HCT116 (cell line): ENCODE measurements at regions not wholly inside any gene's neighbourhood (a gene's known extent, or its start where the extent isn't known, plus 50 kb on each side); places are given as distances from the start of the nearest gene placed in this dataset.

Source experiments
- ATAC-seq: fragments of 200-7000 bp; cut with Tn5 transposase; 2 replicates; pipeline ENCODE4 v1.9.1; 2020; ENCODE audit warnings: mild to moderate bottlenecking, moderate library complexity
- BruUV-seq: library from RNA; stranded (reverse); fragments of 400-500 nt; replicated peaks from 2 replicates; lab custom pipeline; 2021; lab: Mats Ljungman, UMichigan
- CTCF ChIA-PET: fragments of 300-600 bp; sonication (Branson Sonifier 250); formaldehyde crosslinking; loops from one replicate; lab custom pipeline; 2021; ENCODE audit warnings: antibody characterized with exemption; lab: Charles Lee
- POLR2A ChIA-PET: fragments of 300-600, 350-600 bp; sonication (Branson Sonifier 250); formaldehyde crosslinking; loops from one replicate; lab custom pipeline; 2021; ENCODE audit warnings: antibody characterized with exemption; lab: Charles Lee
- RAD21 ChIA-PET, 2 experiments: fragments of 300-600 bp; sonication (Branson Sonifier 250); formaldehyde crosslinking; loops; one replicate each; lab custom pipeline; 2023; ENCODE audit warnings: low total read pairs in 2 of 2; ENCODE audit not compliant: uncharacterized antibody in 2 of 2, unreplicated experiment in 2 of 2, low non-redundant PET in 1 of 2; lab: Charles Lee
- DNase-seq: peaks from one replicate; pipeline ENCODE4 v3.0.0-alpha.2; 2010; ENCODE audit warnings: low read depth, low spot score
- H2AFZ ChIP-seq: fragments of 200-600 bp; shearing (Covaris generic), sonication (generic); 2 replicates; pipeline ENCODE4 v1.6.1; 2017; ENCODE audit warnings: low read depth, mixed run types, mixed read lengths, antibody characterized with exemption, low read length; ENCODE audit not compliant: poor library complexity, severe bottlenecking
- H3K27ac ChIP-seq: 2 replicates; pipeline ENCODE4 v1.5.1; 2012; ENCODE audit warnings: low read depth, low read length
- H3K27me3 ChIP-seq: fragments of 200-600 bp; sonication (generic); 2 replicates; pipeline ENCODE4 v1.6.1; 2016; ENCODE audit warnings: mixed run types, low read length, mixed read lengths; ENCODE audit not compliant: insufficient read depth
- H3K36me3 ChIP-seq, 2 experiments: fragments of 200-500 bp in 1 of 2; fragments of 200-600 bp in 1 of 2; sonication (Bioruptor generic) in 1 of 2; sonication (generic) in 1 of 2; 2 replicates each; pipeline versions ENCODE4 v1.5.1 to v1.6.1; 2014 to 2016; ENCODE audit warnings: low read length in 2 of 2, inconsistent platforms in 1 of 2, mixed read lengths in 1 of 2, mixed run types in 1 of 2; ENCODE audit not compliant: insufficient read depth in 2 of 2, control insufficient read depth in 1 of 2
- H3K4me1 ChIP-seq, 2 experiments: fragments of 200-600 bp in 1 of 2; sonication (generic) in 1 of 2; 2 replicates each; pipeline versions ENCODE4 v1.5.1 to v1.6.1; 2012 to 2017; ENCODE audit warnings: low read length in 2 of 2, inconsistent platforms in 1 of 2, mild to moderate bottlenecking in 1 of 2, mixed read lengths in 1 of 2, mixed run types in 1 of 2, moderate library complexity in 1 of 2; ENCODE audit not compliant: insufficient read depth in 2 of 2, control insufficient read depth in 1 of 2
- H3K4me2 ChIP-seq: fragments of 200-600 bp; sonication (generic); 2 replicates; pipeline ENCODE4 v1.6.1; 2017; ENCODE audit warnings: mixed run types, low read length, mixed read lengths
- H3K4me3 ChIP-seq, 2 experiments: fragments of 200-600 bp in 1 of 2; sonication (generic) in 1 of 2; replicated peaks in 1 of 2; 2 replicates each; pipeline ENCODE4 v1.5.1; 2011 to 2016; ENCODE audit warnings: low read length in 2 of 2, control low read depth in 1 of 2, low read depth in 1 of 2, mild to moderate bottlenecking in 1 of 2, mixed read lengths in 1 of 2, mixed run types in 1 of 2
- H3K79me2 ChIP-seq: fragments of 200-600 bp; sonication (generic); 2 replicates; pipeline ENCODE4 v1.6.1; 2017; ENCODE audit warnings: mild to moderate bottlenecking, mixed run types, low read length, moderate library complexity, mixed read lengths; ENCODE audit not compliant: insufficient read depth
- H3K9ac ChIP-seq: fragments of 200-600 bp; sonication (generic); 2 replicates; pipeline ENCODE4 v1.6.1; 2016; ENCODE audit warnings: low read length, mixed read lengths
- H3K9me2 ChIP-seq: fragments of 200-600 bp; sonication (generic), shearing (Covaris generic); 2 replicates; pipeline ENCODE4 v1.6.1; 2017; ENCODE audit warnings: mixed run types, mild to moderate bottlenecking, moderate library complexity; ENCODE audit not compliant: insufficient read depth
- H3K9me3 ChIP-seq, 2 experiments: fragments of 200-500 bp in 1 of 2; fragments of 200-600 bp in 1 of 2; sonication (Bioruptor generic) in 1 of 2; sonication (generic) in 1 of 2; 2 replicates each; pipeline ENCODE4 v1.6.1; 2014 to 2017; ENCODE audit warnings: low read length in 2 of 2, mixed read lengths in 2 of 2, inconsistent platforms in 1 of 2, low read depth in 1 of 2, mild to moderate bottlenecking in 1 of 2, mixed run types in 1 of 2, moderate library complexity in 1 of 2; ENCODE audit not compliant: control insufficient read depth in 1 of 2, insufficient read depth in 1 of 2
- H4K20me1 ChIP-seq: fragments of 200-600 bp; sonication (generic), shearing (Covaris generic); 2 replicates; pipeline ENCODE4 v1.6.1; 2017; ENCODE audit warnings: mixed run types, mild to moderate bottlenecking, moderate library complexity; ENCODE audit not compliant: insufficient read depth
- CEBPB ChIP-seq: IDR thresholded peaks from 2 replicates; pipeline ENCODE4 v1.6.1; 2012; ENCODE audit warnings: low read depth
- CTCF ChIP-seq, 3 experiments: fragments of 200-600 bp in 1 of 3; sonication (generic) in 1 of 3; IDR thresholded peaks in 2 of 3; conservative IDR thresholded peaks in 1 of 3; 2 replicates each; pipeline ENCODE4 v1.5.1; 2012 to 2017; ENCODE audit warnings: low read depth in 2 of 3, low read length in 2 of 3, antibody characterized with exemption in 1 of 3, borderline replicate concordance in 1 of 3, control low read depth in 1 of 3, mild to moderate bottlenecking in 1 of 3, mixed read lengths in 1 of 3, mixed run types in 1 of 3, moderate library complexity in 1 of 3; ENCODE audit not compliant: insufficient read depth in 1 of 3
- EGR1 ChIP-seq: IDR thresholded peaks from 2 replicates; pipeline ENCODE4 v1.6.1; 2012; ENCODE audit warnings: low read depth
- ELF1 ChIP-seq: IDR thresholded peaks from 2 replicates; pipeline ENCODE4 v1.6.1; 2012; ENCODE audit warnings: low read depth, borderline replicate concordance
- EZH2 ChIP-seq: fragments of 200-600 bp; sonication (generic); IDR thresholded peaks from 2 replicates; pipeline ENCODE4 v1.6.1; 2017; ENCODE audit warnings: antibody characterized with exemption, mixed run types
- FOSL1 ChIP-seq: IDR thresholded peaks from 2 replicates; pipeline ENCODE4 v1.6.1; 2012; ENCODE audit warnings: low read depth
- POLR2AphosphoS5 ChIP-seq: IDR thresholded peaks from 2 replicates; pipeline ENCODE4 v1.6.1; 2011; ENCODE audit warnings: mild to moderate bottlenecking, low read depth, low read length, moderate library complexity
- RAD21 ChIP-seq: IDR thresholded peaks from 2 replicates; pipeline ENCODE4 v1.6.1; 2012; ENCODE audit warnings: low read depth, mild to moderate bottlenecking
- SIN3A ChIP-seq: IDR thresholded peaks from 2 replicates; pipeline ENCODE4 v1.6.1; 2012; ENCODE audit warnings: low read depth
- SP1 ChIP-seq: IDR thresholded peaks from 2 replicates; pipeline ENCODE4 v1.6.1; 2012; ENCODE audit warnings: low read depth
- SRF ChIP-seq: IDR thresholded peaks from 2 replicates; pipeline ENCODE4 v1.6.1; 2012; ENCODE audit warnings: low read depth
- YY1 ChIP-seq: IDR thresholded peaks from 2 replicates; pipeline ENCODE4 v1.6.1; 2011; ENCODE audit warnings: low read length, low read depth, moderate library complexity, mild to moderate bottlenecking; ENCODE audit not compliant: insufficient replicate concordance; ENCODE audit errors: extremely low read depth
- ZFX ChIP-seq: fragments of 450-650 bp; IDR thresholded peaks from 2 replicates; pipeline ENCODE4 v1.6.1; 2017
- ZNF274 ChIP-seq: fragments of 200-500 bp; sonication (Bioruptor generic); IDR thresholded peaks from 2 replicates; pipeline ENCODE4 v1.6.1; 2014; ENCODE audit warnings: mild to moderate bottlenecking, low read depth, low read length, inconsistent platforms
- intact Hi-C: fragments of 100-400 bp; cut with micrococcal nuclease; formaldehyde crosslinking; loops from 2 replicates; pipeline ENCODE4 v1.10.0; 2022
- TF ChIP-seq, protein P1 (sequence below): IDR thresholded peaks from 2 replicates; pipeline ENCODE4 v1.6.1; 2012
- TF ChIP-seq, protein P2 (sequence below): IDR thresholded peaks from 2 replicates; pipeline ENCODE4 v1.6.1; 2012
- TF ChIP-seq, protein P3 (sequence below): IDR thresholded peaks from 2 replicates; pipeline ENCODE4 v1.6.1; 2011; ENCODE audit warnings: mild to moderate bottlenecking, low read length, moderate library complexity; ENCODE audit not compliant: insufficient replicate concordance; ENCODE audit errors: extremely low read depth

DNA sequence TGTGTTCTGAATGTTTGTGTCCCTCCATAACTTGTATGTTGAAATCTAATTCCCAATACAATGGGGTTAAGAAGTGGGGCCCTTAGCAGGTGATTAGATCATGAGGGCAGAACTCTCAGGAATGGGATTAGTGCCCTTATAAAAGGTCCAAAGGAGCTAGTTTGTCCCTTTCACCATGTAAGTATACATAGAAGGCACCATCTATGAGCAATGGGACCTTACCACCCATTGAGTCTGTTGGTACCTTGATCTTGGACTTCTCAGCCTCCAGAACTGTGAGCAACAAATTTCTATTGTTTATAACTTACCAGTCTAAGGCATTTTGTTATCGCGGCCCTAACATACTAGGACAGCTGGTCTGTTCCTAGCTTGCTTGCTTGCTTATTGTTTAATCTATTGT is 106.3 kb downstream of the MYCN start (continued):
- no peak for TF ChIP-seq CTCF (IDR thresholded peaks at IDR 0.05 in 2 of 3, conservative IDR thresholded peaks at IDR 0.05 in 1 of 3; ENCODE audit: borderline replicate concordance in 1 of 3, insufficient read depth in 1 of 3, low read depth in 2 of 3, low read length in 2 of 3)
- no peak for TF ChIP-seq SIN3A
- TF ChIP-seq RAD21, result no peak
- no peak for TF ChIP-seq SP1
- TF ChIP-seq ZFX, result no peak
- TF ChIP-seq CEBPB, result no peak
- TF ChIP-seq, protein P1, sequence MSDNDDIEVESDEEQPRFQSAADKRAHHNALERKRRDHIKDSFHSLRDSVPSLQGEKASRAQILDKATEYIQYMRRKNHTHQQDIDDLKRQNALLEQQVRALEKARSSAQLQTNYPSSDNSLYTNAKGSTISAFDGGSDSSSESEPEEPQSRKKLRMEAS, result no peak

DNA sequence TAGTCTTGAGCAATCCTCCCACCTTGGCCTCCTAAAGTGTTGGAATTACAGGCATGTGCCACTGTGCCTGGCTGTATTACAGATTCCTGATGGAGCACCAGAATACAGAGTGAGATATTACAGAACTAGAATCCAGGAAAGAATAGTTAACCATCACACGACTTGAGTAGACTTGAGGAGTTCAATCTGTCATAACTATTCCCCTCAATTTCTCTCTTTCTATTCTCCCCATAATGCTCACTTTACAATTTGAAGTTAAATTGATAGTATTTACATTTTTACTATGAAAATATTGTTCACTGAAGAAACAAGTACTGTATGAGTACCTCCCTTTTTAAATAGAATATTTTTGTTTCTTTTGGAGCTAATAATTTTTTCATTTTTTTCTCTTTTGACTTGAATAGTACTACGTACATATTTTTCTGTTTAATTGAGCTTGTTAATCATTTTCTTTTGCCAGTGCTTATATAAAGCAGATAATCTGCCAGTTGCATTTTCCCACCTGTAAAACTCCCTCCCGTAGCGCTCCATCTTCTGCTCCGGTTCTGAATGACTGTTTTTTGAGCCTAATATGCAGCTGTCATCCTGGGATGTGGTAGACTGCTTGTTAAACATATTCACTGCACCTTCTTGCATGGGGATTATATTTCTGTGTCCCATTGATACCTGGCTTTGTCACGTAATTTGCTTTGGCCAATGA is 105.5 kb downstream of the MYCN start:
- Histone ChIP-seq H3K27ac (no peak overlapping the region), H3K9ac (no peak overlapping the region), H4K20me1 (no peaks in the 10 kb centered on the region), H3K9me2 (no peaks in the 10 kb centered on the region), H3K27me3 (peaks cover 18% of the 10 kb centered on the region; the same call in 1 of the 2 replicates), H3K9me3 (no peaks in the 10 kb centered on the region), H3K4me3 (no peak overlapping the region), H2AFZ (no peak overlapping the region), H3K4me2 (no peak overlapping the region), H3K79me2 (no peaks in the 10 kb centered on the region), H3K36me3 (no peaks in the 10 kb centered on the region), H3K4me1 (no peaks in the 10 kb centered on the region)
- no TSS peak for BruUV-seq
- DNase-seq (no peak), ATAC-seq (no peak)
- CTCF ChIA-PET, result interaction anchor here (1.1 kb wide), 1 partner anchor 12 kb away, joined by 4 read pairs; no protein-coding TSS in a partner anchor
- POLR2A ChIA-PET, result no interaction called here
- RAD21 ChIA-PET, result no interaction called here
- intact Hi-C loops, result no loop called here
- TF ChIP-seq CEBPB (no peak), EZH2 (no peak), CTCF (IDR thresholded peaks at IDR 0.05 in 2 of 3, conservative IDR thresholded peaks at IDR 0.05 in 1 of 3; ENCODE audit: borderline replicate concordance in 1 of 3, insufficient read depth in 1 of 3, low read depth in 2 of 3, low read length in 2 of 3) (no peak), ELF1 (no peak), EGR1 (no peak), SRF (no peak), POLR2AphosphoS5 (no peak), RAD21 (no peak), ZNF274 (no peak), FOSL1 (no peak), ZFX (no peak), YY1 (no peak), SP1 (no peak)
- TF ChIP-seq, protein P2, sequence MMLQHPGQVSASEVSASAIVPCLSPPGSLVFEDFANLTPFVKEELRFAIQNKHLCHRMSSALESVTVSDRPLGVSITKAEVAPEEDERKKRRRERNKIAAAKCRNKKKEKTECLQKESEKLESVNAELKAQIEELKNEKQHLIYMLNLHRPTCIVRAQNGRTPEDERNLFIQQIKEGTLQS, result no peak
- TF ChIP-seq, protein P3, sequence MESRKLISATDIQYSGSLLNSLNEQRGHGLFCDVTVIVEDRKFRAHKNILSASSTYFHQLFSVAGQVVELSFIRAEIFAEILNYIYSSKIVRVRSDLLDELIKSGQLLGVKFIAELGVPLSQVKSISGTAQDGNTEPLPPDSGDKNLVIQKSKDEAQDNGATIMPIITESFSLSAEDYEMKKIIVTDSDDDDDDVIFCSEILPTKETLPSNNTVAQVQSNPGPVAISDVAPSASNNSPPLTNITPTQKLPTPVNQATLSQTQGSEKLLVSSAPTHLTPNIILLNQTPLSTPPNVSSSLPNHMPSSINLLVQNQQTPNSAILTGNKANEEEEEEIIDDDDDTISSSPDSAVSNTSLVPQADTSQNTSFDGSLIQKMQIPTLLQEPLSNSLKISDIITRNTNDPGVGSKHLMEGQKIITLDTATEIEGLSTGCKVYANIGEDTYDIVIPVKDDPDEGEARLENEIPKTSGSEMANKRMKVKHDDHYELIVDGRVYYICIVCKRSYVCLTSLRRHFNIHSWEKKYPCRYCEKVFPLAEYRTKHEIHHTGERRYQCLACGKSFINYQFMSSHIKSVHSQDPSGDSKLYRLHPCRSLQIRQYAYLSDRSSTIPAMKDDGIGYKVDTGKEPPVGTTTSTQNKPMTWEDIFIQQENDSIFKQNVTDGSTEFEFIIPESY, result no peak
- TF ChIP-seq, protein P1, result no peak
